ENCODE measurements at regions not wholly inside any gene's neighbourhood (a gene's known extent, or its start where the extent isn't known, plus 50 kb on each side); places are given as distances from the start of the nearest gene placed in this dataset.

DNA sequence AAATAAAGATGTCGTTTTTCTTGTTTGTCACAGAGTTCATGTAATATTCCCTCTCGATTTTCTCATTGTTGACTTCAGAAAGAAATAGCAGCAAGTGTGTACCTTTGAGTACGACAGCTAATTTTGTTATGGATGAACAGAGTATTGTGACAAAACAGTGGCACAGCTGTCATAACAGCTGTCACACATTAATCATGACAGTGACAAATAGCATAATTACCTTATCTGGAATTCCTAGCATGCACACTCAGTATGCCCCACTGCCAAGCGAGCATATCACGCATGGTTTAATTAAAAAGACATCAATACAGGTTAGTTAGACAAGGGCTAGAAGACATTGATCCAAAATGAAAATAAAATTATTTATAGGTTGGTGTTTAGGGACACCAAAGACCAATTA lies 375.1 kb downstream of the SPATA31D1 start:
- H2AFZ ChIP-seq (ENCODE audit: low read depth, low read length): no peak overlapping the region
- TF ChIP-seq CTCF (IDR thresholded peaks at IDR 0.05; ENCODE audit: borderline replicate concordance, extremely low read depth, low read length, poor library complexity, severe bottlenecking) (no peak), EZH2 (IDR thresholded peaks at IDR 0.05; ENCODE audit: borderline replicate concordance, low read depth, low read length, severe bottlenecking) (no peak)

GRCh38 chr9:82367016-82367415 lies 378.4 kb downstream of the SPATA31D1 start:
- H3K9me3 ChIP-seq (ENCODE audit: insufficient read depth, low read length, severe bottlenecking): no peaks in the 10 kb centered on the region
- H4K20me1 ChIP-seq (ENCODE audit: insufficient read depth, low read length): no peaks in the 10 kb centered on the region
- H3K9ac ChIP-seq (ENCODE audit: low read depth, low read length): no peak overlapping the region
- H3K4me1 ChIP-seq (ENCODE audit: insufficient read depth, low read length): no peaks in the 10 kb centered on the region
- DNase-seq (no peak), ATAC-seq (ENCODE audit: insufficient read depth, low read depth) (no peak)
- H3K4me3 ChIP-seq (ENCODE audit: low read depth in 1 of 2, low read length in 2 of 2): no peak overlapping the region
- no peak for TF ChIP-seq EZH2 (IDR thresholded peaks at IDR 0.05; ENCODE audit: borderline replicate concordance, low read depth, low read length, severe bottlenecking)
- no peak for TF ChIP-seq CTCF (IDR thresholded peaks at IDR 0.05; ENCODE audit: borderline replicate concordance, extremely low read depth, low read length, poor library complexity, severe bottlenecking)
- no peaks in the 10 kb centered on the region for H3K79me2 ChIP-seq (ENCODE audit: insufficient read depth, low read length)
- no peak overlapping the region for H3K4me2 ChIP-seq (ENCODE audit: insufficient read depth, low read length)
- H3K27ac ChIP-seq (ENCODE audit: low read length): no peak overlapping the region
- no peaks in the 10 kb centered on the region for H3K36me3 ChIP-seq (ENCODE audit: insufficient read depth, low read length)
- H2AFZ ChIP-seq (ENCODE audit: low read depth, low read length): no peak overlapping the region
- no peaks in the 10 kb centered on the region for H3K27me3 ChIP-seq (ENCODE audit: insufficient read depth, low read length, poor library complexity)

More for the DNA sequence above, 375.1 kb downstream of the SPATA31D1 start:
- Histone ChIP-seq H3K4me2 (ENCODE audit: insufficient read depth, low read length) (no peak overlapping the region), H4K20me1 (ENCODE audit: insufficient read depth, low read length) (no peaks in the 10 kb centered on the region), H3K4me1 (ENCODE audit: insufficient read depth, low read length) (no peaks in the 10 kb centered on the region), H3K27me3 (ENCODE audit: insufficient read depth, low read length, poor library complexity) (no peaks in the 10 kb centered on the region), H3K79me2 (ENCODE audit: insufficient read depth, low read length) (no peaks in the 10 kb centered on the region), H3K36me3 (ENCODE audit: insufficient read depth, low read length) (no peaks in the 10 kb centered on the region), H3K9ac (ENCODE audit: low read depth, low read length) (no peak overlapping the region), H3K4me3 (ENCODE audit: low read depth in 1 of 2, low read length in 2 of 2) (no peak overlapping the region), H3K9me3 (ENCODE audit: insufficient read depth, low read length, severe bottlenecking) (no peaks in the 10 kb centered on the region), H3K27ac (ENCODE audit: low read length) (no peak overlapping the region)
- no peak for DNase-seq
- ATAC-seq (ENCODE audit: insufficient read depth, low read depth): no peak

- Histone ChIP-seq H3K9me3 (ENCODE audit: insufficient read depth, low read length, severe bottlenecking) (no peaks in the 10 kb centered on the region), H3K79me2 (ENCODE audit: insufficient read depth, low read length) (no peaks in the 10 kb centered on the region), H3K4me3 (ENCODE audit: low read depth in 1 of 2, low read length in 2 of 2) (no peak overlapping the region), H4K20me1 (ENCODE audit: insufficient read depth, low read length) (no peaks in the 10 kb centered on the region), H2AFZ (ENCODE audit: low read depth, low read length) (no peak overlapping the region), H3K4me1 (ENCODE audit: insufficient read depth, low read length) (no peaks in the 10 kb centered on the region), H3K27me3 (ENCODE audit: insufficient read depth, low read length, poor library complexity) (no peaks in the 10 kb centered on the region), H3K9ac (ENCODE audit: low read depth, low read length) (no peak overlapping the region), H3K36me3 (ENCODE audit: insufficient read depth, low read length) (no peaks in the 10 kb centered on the region), H3K4me2 (ENCODE audit: insufficient read depth, low read length) (no peak overlapping the region), H3K27ac (ENCODE audit: low read length) (no peak overlapping the region)
- TF ChIP-seq EZH2 (IDR thresholded peaks at IDR 0.05; ENCODE audit: borderline replicate concordance, low read depth, low read length, severe bottlenecking) (no peak), CTCF (IDR thresholded peaks at IDR 0.05; ENCODE audit: borderline replicate concordance, extremely low read depth, low read length, poor library complexity, severe bottlenecking) (no peak)
- no peak for DNase-seq
- no peak for ATAC-seq (ENCODE audit: insufficient read depth, low read depth)
Observed at GRCh38 chr9:82367929-82368328, 379.4 kb downstream of the SPATA31D1 start.
